ENCODE measurements at regions not wholly inside any gene's neighbourhood (a gene's known extent, or its start where the extent isn't known, plus 50 kb on each side); places are given as distances from the start of the nearest gene placed in this dataset.

GRCh38 chr2:12495247-12495868 lies 221.4 kb upstream of the TRIB2 start:
- no peak for DNase-seq (ENCODE audit: low spot score)
- no peak for TF ChIP-seq CTCF (IDR thresholded peaks at IDR 0.05)
- H3K27ac Mint-ChIP-seq (ENCODE audit: unreplicated experiment) = no peak overlapping the region
- H3K27me3 Mint-ChIP-seq (ENCODE audit: low read depth) = no peaks in the 10 kb centered on the region
- H3K36me3 Mint-ChIP-seq (ENCODE audit: low read depth) = no peaks in the 10 kb centered on the region
- no peak overlapping the region for H3K4me3 Mint-ChIP-seq (ENCODE audit: unreplicated experiment)
- no peaks in the 10 kb centered on the region for H3K9me3 Mint-ChIP-seq (ENCODE audit: low read depth)
- peaks cover 8% of the 10 kb centered on the region for H3K4me1 Mint-ChIP-seq (ENCODE audit: low read depth)

GRCh38 chr2:12498286-12498685 lies 218.4 kb upstream of the TRIB2 start:
- Mint-ChIP-seq H3K9me3 (ENCODE audit: low read depth) (no peaks in the 10 kb centered on the region), H3K27ac (ENCODE audit: unreplicated experiment) (no peak overlapping the region), H3K4me3 (ENCODE audit: unreplicated experiment) (no peak overlapping the region), H3K36me3 (ENCODE audit: low read depth) (no peaks in the 10 kb centered on the region), H3K27me3 (ENCODE audit: low read depth) (no peaks in the 10 kb centered on the region), H3K4me1 (ENCODE audit: low read depth) (peaks cover 9% of the 10 kb centered on the region)
- DNase-seq (ENCODE audit: low spot score) = no peak
- peak; percentile 37 for TF ChIP-seq CTCF (IDR thresholded peaks at IDR 0.05)

GRCh38 chr2:12498704-12499103 lies 218.0 kb upstream of the TRIB2 start:
- no peak for TF ChIP-seq CTCF (IDR thresholded peaks at IDR 0.05)
- Mint-ChIP-seq H3K27me3 (ENCODE audit: low read depth) (no peaks in the 10 kb centered on the region), H3K36me3 (ENCODE audit: low read depth) (no peaks in the 10 kb centered on the region), H3K4me1 (ENCODE audit: low read depth) (peaks cover 8% of the 10 kb centered on the region), H3K9me3 (ENCODE audit: low read depth) (no peaks in the 10 kb centered on the region), H3K4me3 (ENCODE audit: unreplicated experiment) (no peak overlapping the region), H3K27ac (ENCODE audit: unreplicated experiment) (no peak overlapping the region)
- no peak for DNase-seq (ENCODE audit: low spot score)

- Mint-ChIP-seq H3K27me3 (ENCODE audit: low read depth) (no peaks in the 10 kb centered on the region), H3K27ac (ENCODE audit: unreplicated experiment) (no peak overlapping the region), H3K4me3 (ENCODE audit: unreplicated experiment) (no peak overlapping the region), H3K36me3 (ENCODE audit: low read depth) (no peaks in the 10 kb centered on the region), H3K9me3 (ENCODE audit: low read depth) (no peaks in the 10 kb centered on the region), H3K4me1 (ENCODE audit: low read depth) (peaks cover 19% of the 10 kb centered on the region)
- DNase-seq (ENCODE audit: low spot score) = no peak
- no peak for TF ChIP-seq CTCF (IDR thresholded peaks at IDR 0.05)
Measured at GRCh38 chr2:12500899-12501298, 215.8 kb upstream of the TRIB2 start.

- Mint-ChIP-seq H3K27me3 (ENCODE audit: low read depth) (no peaks in the 10 kb centered on the region), H3K4me3 (ENCODE audit: unreplicated experiment) (no peak overlapping the region), H3K36me3 (ENCODE audit: low read depth) (no peaks in the 10 kb centered on the region), H3K9me3 (ENCODE audit: low read depth) (no peaks in the 10 kb centered on the region), H3K4me1 (ENCODE audit: low read depth) (peaks cover 19% of the 10 kb centered on the region), H3K27ac (ENCODE audit: unreplicated experiment) (no peak overlapping the region)
- no peak for TF ChIP-seq CTCF (IDR thresholded peaks at IDR 0.05)
- no peak for DNase-seq (ENCODE audit: low spot score)
Measured at GRCh38 chr2:12501469-12502158, 215.1 kb upstream of the TRIB2 start.

All from chondrocyte (in vitro differentiated cells).